C1 segment of cervical spinal cord (tissue), 14 donors: ENCODE measurements at regions not wholly inside any gene's neighbourhood (a gene's known extent, or its start where the extent isn't known, plus 50 kb on each side); places are given as distances from the start of the nearest gene placed in this dataset.

Experiments used
- DNase-seq, 14 donors: peaks; one replicate each; lab custom pipeline; 2025; lab: John Stamatoyannopoulos, UW

DNA sequence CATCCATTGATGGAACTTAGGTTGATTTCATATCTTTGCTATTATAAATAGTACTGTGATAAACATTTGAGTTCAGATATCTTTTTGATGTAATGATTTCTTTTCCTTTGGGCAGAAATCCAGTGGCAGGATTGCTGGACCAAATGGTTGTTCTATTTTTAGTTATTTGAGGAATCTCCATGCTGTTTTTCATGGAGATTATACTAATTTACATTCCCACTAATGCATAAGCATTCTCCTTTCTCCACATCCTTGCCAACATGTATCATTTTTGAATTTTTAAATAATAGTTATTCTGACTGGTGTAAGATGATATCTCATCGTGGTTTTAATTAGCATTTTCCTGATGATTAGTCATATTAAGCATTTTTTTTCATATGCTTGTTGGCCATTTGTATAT lies 144.0 kb upstream of the SUCLG2 start:
- DNase-seq, result no peak

- no peak for DNase-seq
Measured at GRCh38 chr3:67791620-67792019, 137.2 kb upstream of the SUCLG2 start.

- peak in 5 of 14 donors; percentile 3 to 31 (median 6) for DNase-seq
Measured at GRCh38 chr3:67790043-67790442, 135.6 kb upstream of the SUCLG2 start.

- DNase-seq, result no peak
Measured at GRCh38 chr3:67788396-67788795, 134.0 kb upstream of the SUCLG2 start.

DNA sequence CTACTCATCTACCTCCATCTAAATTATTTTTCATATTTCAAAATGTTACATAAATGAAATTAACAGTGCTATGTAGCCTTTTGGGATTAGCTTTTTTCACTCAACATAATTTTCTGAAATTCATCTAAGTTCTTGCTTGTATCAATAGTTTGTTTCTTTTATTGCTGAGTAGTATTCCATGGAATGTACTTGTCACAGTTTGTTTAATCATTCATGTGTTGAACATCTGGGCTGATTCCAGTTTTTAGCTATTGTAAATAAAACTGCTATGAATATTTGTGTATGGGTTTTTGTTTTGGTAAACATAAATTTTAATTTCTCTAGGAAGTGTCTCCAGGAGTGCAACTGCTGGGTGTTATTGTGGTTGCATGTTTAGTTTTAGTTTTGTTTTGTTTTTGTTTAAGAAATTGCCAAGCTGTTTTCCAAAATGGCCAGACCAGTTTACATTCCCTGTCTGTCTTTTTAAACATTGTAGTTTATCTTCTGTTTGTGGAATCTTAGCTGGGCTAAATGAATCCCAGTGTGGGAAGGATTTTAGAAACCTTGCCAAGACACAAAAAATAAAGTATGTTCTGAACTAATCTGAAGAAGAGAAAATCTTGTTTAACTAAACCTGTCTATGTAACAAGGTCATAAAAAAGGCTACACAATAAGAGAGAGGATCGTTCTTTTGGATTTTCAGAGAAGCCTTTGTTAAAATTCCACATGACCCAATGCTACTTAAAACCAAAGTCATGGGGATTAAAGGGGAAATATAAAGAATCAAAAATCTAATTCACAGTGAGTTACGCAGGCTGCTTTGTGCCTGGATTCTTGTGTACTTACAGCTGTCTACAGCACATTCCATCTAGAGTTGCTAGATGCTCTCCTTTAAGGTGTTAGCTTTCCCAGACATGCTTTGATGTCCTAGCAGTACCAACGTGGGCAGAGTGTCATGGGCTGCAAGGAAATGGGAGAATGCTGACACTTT lies 129.2 kb upstream of the SUCLG2 start:
- DNase-seq, result no peak

DNA sequence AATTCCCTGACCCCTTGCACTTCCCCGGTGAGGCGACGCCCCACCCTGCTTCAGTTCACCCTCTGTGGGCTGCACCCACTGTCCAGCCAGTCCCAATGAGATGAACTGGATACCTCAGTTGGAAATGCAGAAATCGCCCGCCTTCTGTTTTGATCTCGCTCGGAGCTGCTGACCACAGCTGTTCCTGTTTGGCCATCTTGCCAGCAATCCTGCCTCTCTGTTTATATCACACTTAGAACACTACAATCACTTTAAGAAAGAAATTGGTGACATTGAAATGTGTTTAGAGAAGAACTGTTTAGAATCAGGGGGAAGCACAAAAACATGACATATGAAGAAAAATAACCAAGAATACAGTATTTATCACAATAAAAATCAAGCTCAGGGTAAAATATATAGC lies 127.5 kb upstream of the SUCLG2 start:
- no peak for DNase-seq

- DNase-seq, result no peak
Measured at GRCh38 chr3:67781218-67781617, 126.8 kb upstream of the SUCLG2 start.

DNA sequence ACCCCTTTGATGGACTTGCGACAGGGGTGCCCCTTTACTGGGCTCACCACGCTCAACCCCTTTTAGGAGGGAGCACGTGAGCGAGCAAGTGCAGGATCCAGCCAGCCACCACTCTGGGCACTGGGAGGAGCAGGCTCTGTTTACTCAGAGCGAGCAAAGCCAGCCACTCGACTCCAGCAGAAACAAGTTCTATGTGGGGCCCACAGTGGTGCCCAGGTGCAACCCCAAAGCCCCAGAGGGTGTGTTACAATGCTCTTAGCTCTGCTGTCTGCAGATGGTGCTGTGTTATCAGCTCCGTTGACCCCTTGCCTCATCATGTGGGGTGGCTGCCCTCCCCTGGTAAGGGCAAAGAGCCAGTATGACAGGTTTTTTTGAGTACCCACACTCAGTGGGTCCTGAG lies 120.3 kb upstream of the SUCLG2 start:
- no peak for DNase-seq

DNA sequence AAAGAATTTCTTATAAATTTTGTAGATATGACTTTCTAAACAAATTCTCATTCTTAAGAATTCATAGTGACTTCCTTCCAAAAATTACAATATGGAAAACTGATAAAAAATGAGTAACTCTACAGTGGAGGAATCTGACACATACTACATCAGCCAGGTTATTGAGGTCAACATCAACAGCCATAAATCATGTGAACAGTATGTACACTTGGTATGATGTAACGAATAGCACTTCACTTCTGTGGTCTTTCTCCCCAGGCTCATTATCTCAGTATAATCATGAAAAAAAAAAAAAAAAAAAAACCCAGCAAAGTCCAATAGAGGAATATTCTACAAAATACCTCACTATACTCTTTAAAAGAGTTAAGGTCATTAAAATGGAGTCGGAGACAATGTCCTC lies 111.2 kb upstream of the SUCLG2 start:
- DNase-seq, result no peak

DNA sequence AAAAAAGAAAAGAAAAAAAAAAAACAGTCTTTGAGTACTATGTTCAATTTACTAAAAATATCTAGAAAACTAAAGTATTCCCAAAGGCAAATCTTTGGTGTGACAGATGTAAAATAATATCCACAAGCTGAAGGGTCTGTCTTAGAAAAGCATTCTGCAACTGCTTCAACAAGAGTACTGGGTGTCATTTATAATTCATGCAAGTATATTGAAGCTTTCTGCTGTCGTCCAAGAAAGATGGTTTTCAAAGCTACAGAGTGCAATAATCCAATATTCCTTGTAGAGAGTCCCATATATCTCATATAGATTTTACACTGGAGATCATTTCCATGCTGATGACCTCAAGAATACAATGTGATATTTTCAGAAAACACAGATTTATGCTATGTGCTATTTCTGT lies 90.9 kb upstream of the SUCLG2 start:
- no peak for DNase-seq

DNA sequence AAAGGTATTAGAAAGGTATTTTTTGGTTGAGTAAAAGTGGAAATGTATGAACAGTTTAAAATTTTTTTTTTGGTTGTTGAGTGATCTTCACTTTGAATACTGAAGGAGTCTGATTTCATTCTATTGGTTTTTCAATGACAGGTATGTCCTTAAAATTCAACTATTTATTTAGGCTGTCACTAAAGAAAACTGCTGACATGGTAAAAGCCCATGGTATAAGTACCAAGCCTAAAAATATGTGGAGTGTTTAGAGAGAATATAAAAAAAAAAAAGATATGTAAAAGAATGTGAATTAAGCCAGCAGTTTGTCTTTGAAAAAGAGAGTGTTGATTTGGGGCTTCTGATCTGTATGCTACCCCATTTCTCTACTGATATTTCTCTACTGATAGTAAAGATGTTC lies 90.3 kb upstream of the SUCLG2 start:
- no peak for DNase-seq

- no peak for DNase-seq
Measured at GRCh38 chr3:67739851-67740250, 85.4 kb upstream of the SUCLG2 start.

- DNase-seq, result no peak
Measured at GRCh38 chr3:67737906-67738865, 83.8 kb upstream of the SUCLG2 start.

- no peak for DNase-seq
Measured at GRCh38 chr3:67737140-67737539, 82.7 kb upstream of the SUCLG2 start.

GRCh38 chr3:67733269-67733950 lies 79.0 kb upstream of the SUCLG2 start:
- DNase-seq, result no peak

GRCh38 chr3:67724434-67724833 lies 70.0 kb upstream of the SUCLG2 start:
- no peak for DNase-seq

- no peak for DNase-seq
Measured at GRCh38 chr3:67723863-67724262, 69.5 kb upstream of the SUCLG2 start.

- DNase-seq, result no peak
Measured at GRCh38 chr3:67719333-67719732, 64.9 kb upstream of the SUCLG2 start.

- DNase-seq, result no peak
Measured at GRCh38 chr3:67715971-67716370, 61.6 kb upstream of the SUCLG2 start.

- peak in 1 of 14 donors; percentile 1 for DNase-seq
Measured at GRCh38 chr3:67713764-67714469, 59.5 kb upstream of the SUCLG2 start.

DNA sequence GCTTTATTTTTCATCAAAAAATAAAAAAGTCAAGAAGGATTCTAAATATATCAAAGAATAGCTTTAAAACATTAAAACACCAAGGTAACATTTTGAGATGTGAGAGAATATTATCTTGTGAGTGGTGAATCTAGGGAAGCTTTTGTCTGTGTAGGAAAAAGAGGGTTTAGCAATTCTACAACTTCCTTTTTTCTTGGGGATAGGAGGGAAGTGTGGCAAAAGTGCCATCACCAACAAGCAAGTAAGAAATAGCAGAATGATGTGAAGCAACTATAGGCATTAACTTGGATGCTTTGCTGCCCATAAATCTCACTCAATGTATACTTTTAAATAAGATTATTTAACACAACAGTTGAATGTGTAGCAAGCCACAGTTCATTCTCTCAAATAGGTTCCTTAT lies 57.8 kb upstream of the SUCLG2 start:
- DNase-seq, result no peak
